H1 (cell line): ENCODE measurements at regions not wholly inside any gene's neighbourhood (a gene's known extent, or its start where the extent isn't known, plus 50 kb on each side); places are given as distances from the start of the nearest gene placed in this dataset.

Source experiments
- CTCF ChIA-PET: fragments of 300-600 bp; sonication (Branson Sonifier 250); formaldehyde crosslinking; loops from one replicate; lab custom pipeline; 2021; ENCODE audit not compliant: partially characterized antibody; lab: Charles Lee
- POLR2A ChIA-PET: fragments of 300-600 bp; sonication (Branson Sonifier 250); formaldehyde crosslinking; loops from one replicate; lab custom pipeline; 2021; ENCODE audit warnings: inconsistent platforms; ENCODE audit not compliant: partially characterized antibody; lab: Charles Lee
- DNase-seq, 2 experiments: peaks; one replicate each; pipeline versions ENCODE4 v3.0.0 to v3.0.0-alpha.2; 2010 to 2022; ENCODE audit warnings: low spot score in 2 of 2, low read depth in 1 of 2, mixed read lengths in 1 of 2
- FAIRE-seq: peaks from 2 replicates; lab custom pipeline; 2011; peaks lifted over from hg19 to GRCh38; lab: Jason Lieb, UNC
- H2AFZ ChIP-seq: 2 replicates; pipeline ENCODE4 v1.8.1; 2012; ENCODE audit warnings: low read length, inconsistent platforms
- H2AK5ac ChIP-seq: 2 replicates; pipeline ENCODE4 v1.6.1; 2013; ENCODE audit warnings: low read depth, low read length
- H2BK120ac ChIP-seq: replicated peaks from 2 replicates; pipeline ENCODE3; 2013; ENCODE audit warnings: low read depth, low read length, inconsistent platforms
- H2BK12ac ChIP-seq: 2 replicates; pipeline ENCODE4 v1.6.1; 2013; ENCODE audit warnings: low read depth, low read length
- H2BK15ac ChIP-seq: 2 replicates; pipeline ENCODE4 v1.6.1; 2013; ENCODE audit warnings: low read length
- H2BK20ac ChIP-seq: 2 replicates; pipeline ENCODE4 v1.6.1; 2013; ENCODE audit warnings: low read length
- H2BK5ac ChIP-seq: 2 replicates; pipeline ENCODE4 v1.6.1; 2013; ENCODE audit warnings: low read depth, low read length
- H3K14ac ChIP-seq: 2 replicates; pipeline ENCODE4 v1.6.1; 2013; ENCODE audit warnings: inconsistent platforms; ENCODE audit not compliant: insufficient read length
- H3K18ac ChIP-seq: 2 replicates; pipeline ENCODE4 v1.6.1; 2013; ENCODE audit warnings: low read length; ENCODE audit errors: extremely low read depth
- H3K23ac ChIP-seq: 2 replicates; pipeline ENCODE4 v1.6.1; 2013; ENCODE audit warnings: inconsistent platforms; ENCODE audit not compliant: insufficient read length
- H3K23me2 ChIP-seq: 2 replicates; pipeline ENCODE4 v1.6.1; 2013; ENCODE audit warnings: low read depth, low read length
- H3K27ac ChIP-seq: 2 replicates; pipeline ENCODE4 v1.6.1; 2011; ENCODE audit warnings: low read depth, low read length, inconsistent platforms
- H3K27me3 ChIP-seq, 4 experiments: replicated peaks in 1 of 4; 1 replicate in 1 of 4; 2 replicates in 3 of 4; pipeline versions ENCODE4 v1.6.1 to v1.8.1; 2011 to 2013; ENCODE audit warnings: low read length in 3 of 4, mild to moderate bottlenecking in 3 of 4, inconsistent platforms in 2 of 4, mixed read lengths in 2 of 4, moderate library complexity in 1 of 4; ENCODE audit not compliant: control insufficient read depth in 3 of 4, insufficient read depth in 3 of 4; ENCODE audit errors: extremely low read depth in 1 of 4
- H3K36me3 ChIP-seq, 4 experiments: 2 replicates each; pipeline versions ENCODE4 v1.6.1 to v1.8.1; 2011 to 2013; ENCODE audit warnings: mild to moderate bottlenecking in 4 of 4, low read length in 3 of 4, moderate library complexity in 2 of 4, control low read depth in 1 of 4, inconsistent platforms in 1 of 4; ENCODE audit not compliant: insufficient read depth in 4 of 4, control insufficient read depth in 2 of 4
- H3K4ac ChIP-seq: replicated peaks from 2 replicates; pipeline ENCODE3; 2013; ENCODE audit warnings: low read length, low read depth, mixed read lengths, inconsistent platforms; ENCODE audit not compliant: insufficient read length
- H3K4me1 ChIP-seq, 4 experiments: replicated peaks in 1 of 4; 1 replicate in 1 of 4; 2 replicates in 3 of 4; pipeline versions ENCODE4 v1.6.1 to v1.8.1; 2011 to 2013; ENCODE audit warnings: low read length in 3 of 4, inconsistent platforms in 2 of 4, mixed read lengths in 1 of 4; ENCODE audit not compliant: insufficient read depth in 4 of 4, control insufficient read depth in 3 of 4
- H3K4me2 ChIP-seq, 2 experiments: 2 replicates each; pipeline versions ENCODE4 v1.6.1 to v1.8.1; 2011 to 2013; ENCODE audit warnings: low read depth in 2 of 2, low read length in 2 of 2, control low read depth in 1 of 2, inconsistent platforms in 1 of 2, mild to moderate bottlenecking in 1 of 2; ENCODE audit not compliant: insufficient read depth in 1 of 2
- H3K4me3 ChIP-seq, 4 experiments: fragments of 200-600, 300-600 bp in 1 of 4; sonication (generic), shearing (Covaris generic), sonication (Bioruptor Twin) in 1 of 4; 2 replicates each; pipeline versions ENCODE4 v1.5.1 to v1.8.1; 2011 to 2016; ENCODE audit warnings: low read length in 4 of 4, low read depth in 3 of 4, control low read depth in 2 of 4, inconsistent platforms in 2 of 4, mild to moderate bottlenecking in 2 of 4, mixed read lengths in 1 of 4, moderate library complexity in 1 of 4; ENCODE audit not compliant: insufficient read depth in 2 of 4; ENCODE audit errors: extremely low read depth in 1 of 4
- H3K56ac ChIP-seq: replicated peaks from 2 replicates; pipeline ENCODE3; 2013; ENCODE audit warnings: low read depth, mild to moderate bottlenecking, mixed read lengths, low read length, inconsistent platforms; ENCODE audit not compliant: insufficient read length
- H3K79me1 ChIP-seq: 2 replicates; pipeline ENCODE4 v1.6.1; 2013; ENCODE audit warnings: low read depth, low read length, control low read depth
- H3K79me2 ChIP-seq, 2 experiments: 2 replicates each; pipeline versions ENCODE4 v1.6.1 to v1.8.1; 2012 to 2013; ENCODE audit warnings: low read length in 2 of 2, mild to moderate bottlenecking in 2 of 2, inconsistent platforms in 1 of 2; ENCODE audit not compliant: insufficient read depth in 2 of 2, control insufficient read depth in 1 of 2
- H3K9ac ChIP-seq, 4 experiments: replicated peaks in 1 of 4; 1 replicate in 1 of 4; 2 replicates in 3 of 4; pipeline versions ENCODE4 v1.6.1 to v1.8.1; 2011 to 2013; ENCODE audit warnings: low read depth in 3 of 4, low read length in 3 of 4, control low read depth in 2 of 4, mild to moderate bottlenecking in 2 of 4, moderate library complexity in 2 of 4, inconsistent platforms in 1 of 4; ENCODE audit errors: extremely low read depth in 1 of 4
- H3K9me3 ChIP-seq, 2 experiments: 2 replicates each; pipeline versions ENCODE4 v1.6.1 to v1.8.1; 2012 to 2013; ENCODE audit warnings: mild to moderate bottlenecking in 2 of 2, moderate library complexity in 2 of 2, control low read depth in 1 of 2, inconsistent platforms in 1 of 2, low read depth in 1 of 2, low read length in 1 of 2, mixed read lengths in 1 of 2; ENCODE audit not compliant: insufficient read depth in 2 of 2
- H4K20me1 ChIP-seq, 2 experiments: replicated peaks in 1 of 2; 2 replicates each; pipeline versions ENCODE3 to v1.8.1; 2011 to 2013; ENCODE audit warnings: inconsistent platforms in 2 of 2, low read length in 2 of 2, mild to moderate bottlenecking in 1 of 2; ENCODE audit not compliant: insufficient read depth in 2 of 2, control insufficient read depth in 1 of 2
- H4K5ac ChIP-seq: 2 replicates; pipeline ENCODE4 v1.6.1; 2013; ENCODE audit warnings: low read length, low read depth, mixed read lengths, inconsistent platforms; ENCODE audit not compliant: insufficient read length
- H4K8ac ChIP-seq: 2 replicates; pipeline ENCODE4 v1.8.0; 2013; ENCODE audit warnings: mild to moderate bottlenecking, moderate library complexity, low read length, inconsistent platforms; ENCODE audit not compliant: insufficient read depth; ENCODE audit errors: extremely low read depth
- H4K91ac ChIP-seq: replicated peaks from 2 replicates; pipeline ENCODE3; 2013; ENCODE audit warnings: low read length, mixed read lengths, inconsistent platforms; ENCODE audit not compliant: insufficient read length
- CBX5 ChIP-seq: fragments of 300-800, 300-1000 bp; sonication (generic); IDR thresholded peaks from 2 replicates; pipeline ENCODE4 v1.7.1; 2016; ENCODE audit warnings: antibody characterized with exemption, low read length, low read depth
- CREB1 ChIP-seq: IDR thresholded peaks from 2 replicates; pipeline ENCODE4 v1.6.1; 2012; ENCODE audit warnings: inconsistent platforms
- CTCF ChIP-seq, 3 experiments: IDR thresholded peaks; 1 replicate in 2 of 3; 2 replicates in 1 of 3; pipeline versions ENCODE4 v1.5.1 to v1.6.1; 2011; ENCODE audit warnings: low read length in 3 of 3, mild to moderate bottlenecking in 3 of 3, inconsistent platforms in 2 of 3, low read depth in 1 of 3, moderate library complexity in 1 of 3; ENCODE audit not compliant: insufficient read depth in 1 of 3; ENCODE audit errors: control extremely low read depth in 1 of 3
- EGR1 ChIP-seq: IDR thresholded peaks from 2 replicates; pipeline ENCODE4 v1.6.1; 2011; ENCODE audit warnings: low read depth, low read length, borderline replicate concordance
- EZH2 ChIP-seq: fragments of 200-600 bp; sonication (generic); IDR thresholded peaks from 2 replicates; pipeline ENCODE4 v1.7.1; 2012; ENCODE audit warnings: low read depth, mild to moderate bottlenecking, moderate library complexity, low read length, inconsistent platforms; ENCODE audit not compliant: severe bottlenecking
- GABPA ChIP-seq: IDR thresholded peaks from 2 replicates; pipeline ENCODE4 v1.6.1; 2011; ENCODE audit warnings: mild to moderate bottlenecking, low read length, moderate library complexity, borderline replicate concordance; ENCODE audit not compliant: insufficient read depth
- KDM1A ChIP-seq: fragments of 200-600, 300-600 bp; sonication (generic); IDR thresholded peaks from 2 replicates; pipeline ENCODE4 v1.7.1; 2016; ENCODE audit warnings: mild to moderate bottlenecking, low read length, borderline replicate concordance
- NANOG ChIP-seq: IDR thresholded peaks from 2 replicates; pipeline ENCODE4 v1.6.1; 2011; ENCODE audit warnings: low read length, low read depth, mild to moderate bottlenecking, inconsistent platforms; ENCODE audit not compliant: insufficient read depth, poor library complexity, severe bottlenecking
- SAP30 ChIP-seq: fragments of 300-600 bp; sonication (generic); IDR thresholded peaks from 2 replicates; pipeline ENCODE4 v1.7.1; 2012; ENCODE audit warnings: low read length, moderate library complexity, mild to moderate bottlenecking, inconsistent platforms; ENCODE audit not compliant: insufficient read depth, insufficient replicate concordance
- SIX5 ChIP-seq: IDR thresholded peaks from 2 replicates; pipeline ENCODE4 v1.6.1; 2011; ENCODE audit warnings: mild to moderate bottlenecking, low read depth, low read length
- WGBS, 2 experiments: shearing (Covaris generic) in 1 of 2; methylation state at CpG; one replicate each; pipeline versions ENCODE4 v1.1.6 to v1.1.7; 2013 to 2015; ENCODE audit warnings: low lambda C conversion rate in 2 of 2, mixed read lengths in 2 of 2, inconsistent platforms in 1 of 2, low coverage in 1 of 2, missing lambda C conversion rate in 1 of 2; ENCODE audit not compliant: insufficient replicate concordance in 2 of 2, insufficient coverage in 1 of 2, insufficient read length in 1 of 2; ENCODE audit errors: extremely low coverage in 1 of 2, missing lambda C conversion rate in 1 of 2; 5-methylcytosine and 5-hydroxymethylcytosine counted together

- no peaks in the 10 kb centered on the region for H3K36me3 ChIP-seq
- no peak overlapping the region for H3K14ac ChIP-seq
- H3K79me1 ChIP-seq: no peaks in the 10 kb centered on the region
- no peak overlapping the region for H4K91ac ChIP-seq
- H2BK5ac ChIP-seq: no peak overlapping the region
- no peak overlapping the region for H3K56ac ChIP-seq
- H3K79me2 ChIP-seq: no peaks in the 10 kb centered on the region
- H4K20me1 ChIP-seq: no peaks in the 10 kb centered on the region
- no peak overlapping the region for H2AFZ ChIP-seq
- no peak overlapping the region for H4K8ac ChIP-seq
- H3K27ac ChIP-seq: no peak overlapping the region
- CTCF ChIA-PET: interaction anchor here (1.7 kb wide), 1 partner anchor 16 kb away, joined by 5 read pairs; no protein-coding TSS in a partner anchor
- no peak overlapping the region for H3K4me3 ChIP-seq
- H2BK120ac ChIP-seq: no peak overlapping the region
- H2BK20ac ChIP-seq: no peak overlapping the region
- no peaks in the 10 kb centered on the region for H3K27me3 ChIP-seq
- no peak overlapping the region for H3K18ac ChIP-seq
- no peaks in the 10 kb centered on the region for H3K9me3 ChIP-seq
- H3K23me2 ChIP-seq: no peaks in the 10 kb centered on the region
- H3K4me1 ChIP-seq: no peaks in the 10 kb centered on the region
- H2BK12ac ChIP-seq: no peak overlapping the region
- H3K4me2 ChIP-seq: no peak overlapping the region
- H2AK5ac ChIP-seq: no peak overlapping the region
- DNase-seq (no peak), FAIRE-seq (no peak)
- no peak overlapping the region for H3K4ac ChIP-seq
- no peak overlapping the region for H3K9ac ChIP-seq
- no peak overlapping the region for H2BK15ac ChIP-seq
- TF ChIP-seq NANOG: no peak
- no peak for TF ChIP-seq SAP30
- TF ChIP-seq EGR1: no peak
- TF ChIP-seq EZH2: no peak
- TF ChIP-seq CREB1: no peak
- no peak for TF ChIP-seq KDM1A
- no peak for TF ChIP-seq CBX5
- no peak for TF ChIP-seq CTCF (IDR thresholded peaks at IDR 0.05; ENCODE audit: control extremely low read depth in 1 of 3, insufficient read depth in 1 of 3, low read depth in 1 of 3, low read length in 3 of 3)
- no peak for TF ChIP-seq GABPA
- no peak for TF ChIP-seq SIX5
- TF ChIP-seq, all 59 proteins: peak for 0
- 72% methylated on average over 1 of the region's 1 CpG; no CpG with 5 or more reads in 1 of the 2 experiments for WGBS, 2 experiments
- POLR2A ChIA-PET: no interaction called here
- no peak overlapping the region for H4K5ac ChIP-seq
- no peak overlapping the region for H3K23ac ChIP-seq
Observed at GRCh38 chr13:37443538-37443937, 155.0 kb downstream of the POSTN start.
